Peyer's patch (tissue), 4 donors: ENCODE measurements at regions not wholly inside any gene's neighbourhood (a gene's known extent, or its start where the extent isn't known, plus 50 kb on each side); places are given as distances from the start of the nearest gene placed in this dataset.

Source experiments
- POLR2A ChIP-seq, 2 donors: fragments of 450-650 bp; IDR thresholded peaks; one replicate each; pipeline ENCODE4 v1.5.1; 2017; ENCODE audit warnings: antibody characterized with exemption in 2 of 2, mild to moderate bottlenecking in 2 of 2, moderate library complexity in 2 of 2
- TF ChIP-seq, protein P1 (sequence below), 6 experiments: fragments of 450-650 bp in 4 of 6; fragments of 200-600 bp in 2 of 6; sonication (generic) in 1 of 6; IDR thresholded peaks; one replicate each; pipeline ENCODE4 v1.5.1; 2017 to 2019; ENCODE audit warnings: antibody characterized with exemption in 6 of 6, mild to moderate bottlenecking in 3 of 6, moderate library complexity in 1 of 6

DNA sequence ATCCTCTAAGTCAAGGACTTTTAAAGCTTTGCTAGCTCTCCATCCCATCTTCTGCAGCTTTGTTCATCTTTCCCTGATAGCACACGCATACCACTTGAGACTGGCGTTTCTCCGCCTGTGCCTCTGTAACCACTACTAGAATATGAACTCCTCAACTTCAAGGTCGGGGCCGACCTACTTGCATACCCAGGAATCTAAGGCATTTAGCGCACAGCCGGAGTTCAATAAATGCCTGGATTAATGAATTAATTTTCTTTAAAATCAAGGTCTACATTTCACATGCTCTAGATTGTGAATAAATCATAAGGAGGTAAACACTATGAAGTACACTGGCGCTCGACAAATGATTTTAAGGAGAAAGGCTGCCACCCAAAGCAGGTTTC, 89.3 kb downstream of the HNRNPD start:
- TF ChIP-seq, protein P1, sequence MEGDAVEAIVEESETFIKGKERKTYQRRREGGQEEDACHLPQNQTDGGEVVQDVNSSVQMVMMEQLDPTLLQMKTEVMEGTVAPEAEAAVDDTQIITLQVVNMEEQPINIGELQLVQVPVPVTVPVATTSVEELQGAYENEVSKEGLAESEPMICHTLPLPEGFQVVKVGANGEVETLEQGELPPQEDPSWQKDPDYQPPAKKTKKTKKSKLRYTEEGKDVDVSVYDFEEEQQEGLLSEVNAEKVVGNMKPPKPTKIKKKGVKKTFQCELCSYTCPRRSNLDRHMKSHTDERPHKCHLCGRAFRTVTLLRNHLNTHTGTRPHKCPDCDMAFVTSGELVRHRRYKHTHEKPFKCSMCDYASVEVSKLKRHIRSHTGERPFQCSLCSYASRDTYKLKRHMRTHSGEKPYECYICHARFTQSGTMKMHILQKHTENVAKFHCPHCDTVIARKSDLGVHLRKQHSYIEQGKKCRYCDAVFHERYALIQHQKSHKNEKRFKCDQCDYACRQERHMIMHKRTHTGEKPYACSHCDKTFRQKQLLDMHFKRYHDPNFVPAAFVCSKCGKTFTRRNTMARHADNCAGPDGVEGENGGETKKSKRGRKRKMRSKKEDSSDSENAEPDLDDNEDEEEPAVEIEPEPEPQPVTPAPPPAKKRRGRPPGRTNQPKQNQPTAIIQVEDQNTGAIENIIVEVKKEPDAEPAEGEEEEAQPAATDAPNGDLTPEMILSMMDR (IDR thresholded peaks at IDR 0.05) = peak in 1 of 6 experiments; percentile 27
- TF ChIP-seq POLR2A (IDR thresholded peaks at IDR 0.05) = no peak
